Fibroblast of upper back skin (primary cell): ENCODE measurements at regions not wholly inside any gene's neighbourhood (a gene's known extent, or its start where the extent isn't known, plus 50 kb on each side); places are given as distances from the start of the nearest gene placed in this dataset.
A peak's percentile ranks its signal among the peaks of the same experiment; 100 is the strongest.

Source experiments
- DNase-seq: peaks from one replicate; pipeline ENCODE4 v3.0.0-alpha.2; 2013

- DNase-seq = no peak
Observed at GRCh38 chr10:10130686-10131085, 887.0 kb upstream of the CELF2 start.

GRCh38 chr10:10132009-10132408 lies 885.7 kb upstream of the CELF2 start:
- peak; percentile 28 for DNase-seq

- DNase-seq = no peak
Observed at GRCh38 chr10:10133281-10133680, 884.4 kb upstream of the CELF2 start.

- DNase-seq = no peak
Observed at GRCh38 chr10:10138685-10139084, 879.0 kb upstream of the CELF2 start.

GRCh38 chr10:10141782-10142382 lies 875.8 kb upstream of the CELF2 start:
- no peak for DNase-seq

- no peak for DNase-seq
Observed at GRCh38 chr10:10146604-10147003, 871.1 kb upstream of the CELF2 start.

- peak; percentile 18 for DNase-seq
Observed at GRCh38 chr10:10149899-10150298, 867.8 kb upstream of the CELF2 start.

GRCh38 chr10:10156917-10157600 lies 860.6 kb upstream of the CELF2 start:
- no peak for DNase-seq

- DNase-seq = no peak
Observed at GRCh38 chr10:10160821-10161312, 856.8 kb upstream of the CELF2 start.

- no peak for DNase-seq
Observed at GRCh38 chr10:10164848-10165247, 852.8 kb upstream of the CELF2 start.

- no peak for DNase-seq
Observed at GRCh38 chr10:10165415-10165814, 852.3 kb upstream of the CELF2 start.

GRCh38 chr10:10178476-10178875 lies 839.2 kb upstream of the CELF2 start:
- DNase-seq = no peak

GRCh38 chr10:10193848-10194247 lies 823.8 kb upstream of the CELF2 start:
- DNase-seq = no peak

GRCh38 chr10:10196701-10197100 lies 821.0 kb upstream of the CELF2 start:
- DNase-seq = no peak

GRCh38 chr10:10197423-10197822 lies 820.2 kb upstream of the CELF2 start:
- no peak for DNase-seq

GRCh38 chr10:10198363-10198762 lies 819.3 kb upstream of the CELF2 start:
- DNase-seq = no peak

- DNase-seq = no peak
Observed at GRCh38 chr10:10204415-10204814, 813.3 kb upstream of the CELF2 start.

GRCh38 chr10:10205906-10206305 lies 811.8 kb upstream of the CELF2 start:
- DNase-seq = peak; percentile 62

GRCh38 chr10:10207538-10207937 lies 810.1 kb upstream of the CELF2 start:
- no peak for DNase-seq

- peak; percentile 96 for DNase-seq
Observed at GRCh38 chr10:10208196-10208595, 809.5 kb upstream of the CELF2 start.

- DNase-seq = peak; percentile 90
Observed at GRCh38 chr10:10209167-10209566, 808.5 kb upstream of the CELF2 start.

- no peak for DNase-seq
Observed at GRCh38 chr10:10211409-10211808, 806.3 kb upstream of the CELF2 start.

- DNase-seq = no peak
Observed at GRCh38 chr10:10213237-10213636, 804.4 kb upstream of the CELF2 start.

GRCh38 chr10:10222304-10222841 lies 795.3 kb upstream of the CELF2 start:
- peak; percentile 88 for DNase-seq
